H1 (cell line): ENCODE measurements at regions not wholly inside any gene's neighbourhood (a gene's known extent, or its start where the extent isn't known, plus 50 kb on each side); places are given as distances from the start of the nearest gene placed in this dataset.
A peak's percentile ranks its signal among the peaks of the same experiment; 100 is the strongest.

ENCODE experiments used
- CTCF ChIA-PET: fragments of 300-600 bp; sonication (Branson Sonifier 250); formaldehyde crosslinking; loops from one replicate; lab custom pipeline; 2021; ENCODE audit not compliant: partially characterized antibody; lab: Charles Lee
- POLR2A ChIA-PET: fragments of 300-600 bp; sonication (Branson Sonifier 250); formaldehyde crosslinking; loops from one replicate; lab custom pipeline; 2021; ENCODE audit warnings: inconsistent platforms; ENCODE audit not compliant: partially characterized antibody; lab: Charles Lee
- DNase-seq, 2 experiments: peaks; one replicate each; pipeline versions ENCODE4 v3.0.0 to v3.0.0-alpha.2; 2010 to 2022; ENCODE audit warnings: low spot score in 2 of 2, low read depth in 1 of 2, mixed read lengths in 1 of 2
- FAIRE-seq: peaks from 2 replicates; lab custom pipeline; 2011; peaks lifted over from hg19 to GRCh38; lab: Jason Lieb, UNC
- H2AFZ ChIP-seq: 2 replicates; pipeline ENCODE4 v1.8.1; 2012; ENCODE audit warnings: low read length, inconsistent platforms
- H2AK5ac ChIP-seq: 2 replicates; pipeline ENCODE4 v1.6.1; 2013; ENCODE audit warnings: low read depth, low read length
- H2BK120ac ChIP-seq: replicated peaks from 2 replicates; pipeline ENCODE3; 2013; ENCODE audit warnings: low read depth, low read length, inconsistent platforms
- H2BK12ac ChIP-seq: 2 replicates; pipeline ENCODE4 v1.6.1; 2013; ENCODE audit warnings: low read depth, low read length
- H2BK15ac ChIP-seq: 2 replicates; pipeline ENCODE4 v1.6.1; 2013; ENCODE audit warnings: low read length
- H2BK20ac ChIP-seq: 2 replicates; pipeline ENCODE4 v1.6.1; 2013; ENCODE audit warnings: low read length
- H2BK5ac ChIP-seq: 2 replicates; pipeline ENCODE4 v1.6.1; 2013; ENCODE audit warnings: low read depth, low read length
- H3K14ac ChIP-seq: 2 replicates; pipeline ENCODE4 v1.6.1; 2013; ENCODE audit warnings: inconsistent platforms; ENCODE audit not compliant: insufficient read length
- H3K18ac ChIP-seq: 2 replicates; pipeline ENCODE4 v1.6.1; 2013; ENCODE audit warnings: low read length; ENCODE audit errors: extremely low read depth
- H3K23ac ChIP-seq: 2 replicates; pipeline ENCODE4 v1.6.1; 2013; ENCODE audit warnings: inconsistent platforms; ENCODE audit not compliant: insufficient read length
- H3K23me2 ChIP-seq: 2 replicates; pipeline ENCODE4 v1.6.1; 2013; ENCODE audit warnings: low read depth, low read length
- H3K27ac ChIP-seq: 2 replicates; pipeline ENCODE4 v1.6.1; 2011; ENCODE audit warnings: low read depth, low read length, inconsistent platforms
- H3K27me3 ChIP-seq, 4 experiments: replicated peaks in 1 of 4; 1 replicate in 1 of 4; 2 replicates in 3 of 4; pipeline versions ENCODE4 v1.6.1 to v1.8.1; 2011 to 2013; ENCODE audit warnings: low read length in 3 of 4, mild to moderate bottlenecking in 3 of 4, inconsistent platforms in 2 of 4, mixed read lengths in 2 of 4, moderate library complexity in 1 of 4; ENCODE audit not compliant: control insufficient read depth in 3 of 4, insufficient read depth in 3 of 4; ENCODE audit errors: extremely low read depth in 1 of 4
- H3K36me3 ChIP-seq, 4 experiments: 2 replicates each; pipeline versions ENCODE4 v1.6.1 to v1.8.1; 2011 to 2013; ENCODE audit warnings: mild to moderate bottlenecking in 4 of 4, low read length in 3 of 4, moderate library complexity in 2 of 4, control low read depth in 1 of 4, inconsistent platforms in 1 of 4; ENCODE audit not compliant: insufficient read depth in 4 of 4, control insufficient read depth in 2 of 4
- H3K4ac ChIP-seq: replicated peaks from 2 replicates; pipeline ENCODE3; 2013; ENCODE audit warnings: low read length, low read depth, mixed read lengths, inconsistent platforms; ENCODE audit not compliant: insufficient read length
- H3K4me1 ChIP-seq, 4 experiments: replicated peaks in 1 of 4; 1 replicate in 1 of 4; 2 replicates in 3 of 4; pipeline versions ENCODE4 v1.6.1 to v1.8.1; 2011 to 2013; ENCODE audit warnings: low read length in 3 of 4, inconsistent platforms in 2 of 4, mixed read lengths in 1 of 4; ENCODE audit not compliant: insufficient read depth in 4 of 4, control insufficient read depth in 3 of 4
- H3K4me2 ChIP-seq, 2 experiments: 2 replicates each; pipeline versions ENCODE4 v1.6.1 to v1.8.1; 2011 to 2013; ENCODE audit warnings: low read depth in 2 of 2, low read length in 2 of 2, control low read depth in 1 of 2, inconsistent platforms in 1 of 2, mild to moderate bottlenecking in 1 of 2; ENCODE audit not compliant: insufficient read depth in 1 of 2
- H3K4me3 ChIP-seq, 4 experiments: fragments of 200-600, 300-600 bp in 1 of 4; sonication (generic), shearing (Covaris generic), sonication (Bioruptor Twin) in 1 of 4; 2 replicates each; pipeline versions ENCODE4 v1.5.1 to v1.8.1; 2011 to 2016; ENCODE audit warnings: low read length in 4 of 4, low read depth in 3 of 4, control low read depth in 2 of 4, inconsistent platforms in 2 of 4, mild to moderate bottlenecking in 2 of 4, mixed read lengths in 1 of 4, moderate library complexity in 1 of 4; ENCODE audit not compliant: insufficient read depth in 2 of 4; ENCODE audit errors: extremely low read depth in 1 of 4
- H3K56ac ChIP-seq: replicated peaks from 2 replicates; pipeline ENCODE3; 2013; ENCODE audit warnings: low read depth, mild to moderate bottlenecking, mixed read lengths, low read length, inconsistent platforms; ENCODE audit not compliant: insufficient read length
- H3K79me1 ChIP-seq: 2 replicates; pipeline ENCODE4 v1.6.1; 2013; ENCODE audit warnings: low read depth, low read length, control low read depth
- H3K79me2 ChIP-seq, 2 experiments: 2 replicates each; pipeline versions ENCODE4 v1.6.1 to v1.8.1; 2012 to 2013; ENCODE audit warnings: low read length in 2 of 2, mild to moderate bottlenecking in 2 of 2, inconsistent platforms in 1 of 2; ENCODE audit not compliant: insufficient read depth in 2 of 2, control insufficient read depth in 1 of 2
- H3K9ac ChIP-seq, 4 experiments: replicated peaks in 1 of 4; 1 replicate in 1 of 4; 2 replicates in 3 of 4; pipeline versions ENCODE4 v1.6.1 to v1.8.1; 2011 to 2013; ENCODE audit warnings: low read depth in 3 of 4, low read length in 3 of 4, control low read depth in 2 of 4, mild to moderate bottlenecking in 2 of 4, moderate library complexity in 2 of 4, inconsistent platforms in 1 of 4; ENCODE audit errors: extremely low read depth in 1 of 4
- H3K9me3 ChIP-seq, 2 experiments: 2 replicates each; pipeline versions ENCODE4 v1.6.1 to v1.8.1; 2012 to 2013; ENCODE audit warnings: mild to moderate bottlenecking in 2 of 2, moderate library complexity in 2 of 2, control low read depth in 1 of 2, inconsistent platforms in 1 of 2, low read depth in 1 of 2, low read length in 1 of 2, mixed read lengths in 1 of 2; ENCODE audit not compliant: insufficient read depth in 2 of 2
- H4K20me1 ChIP-seq, 2 experiments: replicated peaks in 1 of 2; 2 replicates each; pipeline versions ENCODE3 to v1.8.1; 2011 to 2013; ENCODE audit warnings: inconsistent platforms in 2 of 2, low read length in 2 of 2, mild to moderate bottlenecking in 1 of 2; ENCODE audit not compliant: insufficient read depth in 2 of 2, control insufficient read depth in 1 of 2
- H4K5ac ChIP-seq: 2 replicates; pipeline ENCODE4 v1.6.1; 2013; ENCODE audit warnings: low read length, low read depth, mixed read lengths, inconsistent platforms; ENCODE audit not compliant: insufficient read length
- H4K8ac ChIP-seq: 2 replicates; pipeline ENCODE4 v1.8.0; 2013; ENCODE audit warnings: mild to moderate bottlenecking, moderate library complexity, low read length, inconsistent platforms; ENCODE audit not compliant: insufficient read depth; ENCODE audit errors: extremely low read depth
- H4K91ac ChIP-seq: replicated peaks from 2 replicates; pipeline ENCODE3; 2013; ENCODE audit warnings: low read length, mixed read lengths, inconsistent platforms; ENCODE audit not compliant: insufficient read length
- BRCA1 ChIP-seq: IDR thresholded peaks from 2 replicates; pipeline ENCODE4 v1.6.1; 2012; ENCODE audit warnings: low read depth, low read length, improper control_type of control experiment
- CHD2 ChIP-seq: IDR thresholded peaks from 2 replicates; pipeline ENCODE4 v1.6.1; 2012; ENCODE audit warnings: low read length, improper control_type of control experiment
- CREB1 ChIP-seq: IDR thresholded peaks from 2 replicates; pipeline ENCODE4 v1.6.1; 2012; ENCODE audit warnings: inconsistent platforms
- E2F6 ChIP-seq: IDR thresholded peaks from 2 replicates; pipeline ENCODE4 v1.6.1; 2012; ENCODE audit warnings: inconsistent platforms
- GABPA ChIP-seq: IDR thresholded peaks from 2 replicates; pipeline ENCODE4 v1.6.1; 2011; ENCODE audit warnings: mild to moderate bottlenecking, low read length, moderate library complexity, borderline replicate concordance; ENCODE audit not compliant: insufficient read depth
- SP2 ChIP-seq: IDR thresholded peaks from 2 replicates; pipeline ENCODE4 v1.6.1; 2012; ENCODE audit warnings: mild to moderate bottlenecking, low read length, inconsistent platforms
- SRF ChIP-seq: IDR thresholded peaks from 2 replicates; pipeline ENCODE4 v1.6.1; 2011; ENCODE audit warnings: mild to moderate bottlenecking, low read depth, low read length, moderate library complexity
- WGBS, 2 experiments: shearing (Covaris generic) in 1 of 2; methylation state at CpG; one replicate each; pipeline versions ENCODE4 v1.1.6 to v1.1.7; 2013 to 2015; ENCODE audit warnings: low lambda C conversion rate in 2 of 2, mixed read lengths in 2 of 2, inconsistent platforms in 1 of 2, low coverage in 1 of 2, missing lambda C conversion rate in 1 of 2; ENCODE audit not compliant: insufficient replicate concordance in 2 of 2, insufficient coverage in 1 of 2, insufficient read length in 1 of 2; ENCODE audit errors: extremely low coverage in 1 of 2, missing lambda C conversion rate in 1 of 2; 5-methylcytosine and 5-hydroxymethylcytosine counted together

DNA sequence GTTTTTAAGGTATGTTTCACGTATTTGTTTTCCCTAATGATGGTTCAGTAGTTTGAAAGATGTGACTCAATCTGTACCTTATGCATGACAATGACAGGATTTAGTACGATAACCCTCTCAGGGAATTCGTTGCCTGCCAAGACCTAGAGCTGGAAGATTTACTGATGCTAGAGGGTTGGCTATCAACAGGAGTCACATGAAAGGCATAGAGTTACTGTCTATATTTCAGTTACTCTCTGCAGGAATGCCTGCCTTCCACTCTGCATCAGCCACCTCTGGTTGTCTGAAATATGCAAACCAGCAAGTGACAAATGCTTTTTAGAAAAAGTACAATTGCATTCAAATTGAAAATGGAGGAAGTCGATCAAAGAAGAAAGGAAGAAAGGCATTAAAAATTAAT lies 276.3 kb upstream of the RAG2 start:
- Histone ChIP-seq H3K36me3 (no peaks in the 10 kb centered on the region), H3K23ac (no peak overlapping the region), H3K27ac (no peak overlapping the region), H3K4me1 (peaks cover 0 to 4% (median 0%) of the 10 kb centered on the region in 4 experiments; a peak in 1 of 7 replicates), H2BK5ac (no peak overlapping the region), H3K4me3 (no peak overlapping the region), H3K79me2 (no peaks in the 10 kb centered on the region), H4K8ac (no peak overlapping the region), H2BK12ac (no peak overlapping the region), H2BK120ac (no peak overlapping the region), H3K18ac (no peak overlapping the region), H3K9me3 (no peaks in the 10 kb centered on the region), H4K20me1 (no peaks in the 10 kb centered on the region), H3K14ac (no peak overlapping the region), H3K23me2 (no peaks in the 10 kb centered on the region), H3K4ac (no peak overlapping the region), H3K27me3 (no peaks in the 10 kb centered on the region), H4K91ac (no peak overlapping the region), H3K56ac (no peak overlapping the region), H2AK5ac (no peak overlapping the region), H4K5ac (no peak overlapping the region), H3K4me2 (no peak overlapping the region), H2BK20ac (no peak overlapping the region), H3K9ac (no peak overlapping the region), H3K79me1 (no peaks in the 10 kb centered on the region), H2BK15ac (no peak overlapping the region), H2AFZ (0 out of 2 replicates have a peak overlapping the region, but pooled peaks have one; percentile 14)
- WGBS, 2 experiments, result 73% methylated on average over 4 of the region's 4 CpGs; no CpG with 5 or more reads in 1 of the 2 experiments
- POLR2A ChIA-PET, result no interaction called here
- CTCF ChIA-PET, result no interaction called here
- DNase-seq (no peak), FAIRE-seq (no peak)
- no peak for TF ChIP-seq CREB1
- no peak for TF ChIP-seq E2F6
- TF ChIP-seq CHD2, result no peak
- no peak for TF ChIP-seq BRCA1
- no peak for TF ChIP-seq GABPA
- no peak for TF ChIP-seq SP2
- no peak for TF ChIP-seq SRF
